HG03432 (cell line): ENCODE measurements at regions not wholly inside any gene's neighbourhood (a gene's known extent, or its start where the extent isn't known, plus 50 kb on each side); places are given as distances from the start of the nearest gene placed in this dataset.

Experiments used
- ATAC-seq: cut with Tn5 transposase; IDR thresholded peaks from one replicate; pipeline ENCODE4 v1.9.1; 2021; ENCODE audit warnings: mild to moderate bottlenecking, moderate library complexity; ENCODE audit not compliant: unreplicated experiment

- ATAC-seq: no peak
Observed at GRCh38 chr11:128269466-128269865, 317.9 kb downstream of the ETS1 start.

DNA sequence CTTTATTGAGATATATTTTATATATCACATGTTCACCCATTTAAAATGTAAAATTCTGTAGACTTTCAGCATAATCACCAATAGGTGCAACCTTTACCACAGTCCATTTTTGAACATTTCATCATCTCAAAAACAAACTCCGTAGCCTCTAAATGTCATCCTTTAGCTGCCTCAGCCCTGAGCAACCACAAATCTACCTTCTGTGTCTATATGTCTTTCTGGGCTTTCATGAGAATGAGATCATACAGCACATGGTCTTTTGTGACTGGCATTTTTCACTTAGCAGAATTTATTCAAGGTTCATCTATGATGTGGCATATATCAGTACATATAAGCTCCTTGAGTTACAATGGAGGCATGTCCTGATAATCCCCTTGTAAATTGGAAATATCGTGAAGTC is 320.5 kb downstream of the ETS1 start:
- ATAC-seq: no peak

GRCh38 chr11:128262463-128263345 is 324.7 kb downstream of the ETS1 start:
- no peak for ATAC-seq

- no peak for ATAC-seq
Observed at GRCh38 chr11:128261011-128261421, 326.3 kb downstream of the ETS1 start.

DNA sequence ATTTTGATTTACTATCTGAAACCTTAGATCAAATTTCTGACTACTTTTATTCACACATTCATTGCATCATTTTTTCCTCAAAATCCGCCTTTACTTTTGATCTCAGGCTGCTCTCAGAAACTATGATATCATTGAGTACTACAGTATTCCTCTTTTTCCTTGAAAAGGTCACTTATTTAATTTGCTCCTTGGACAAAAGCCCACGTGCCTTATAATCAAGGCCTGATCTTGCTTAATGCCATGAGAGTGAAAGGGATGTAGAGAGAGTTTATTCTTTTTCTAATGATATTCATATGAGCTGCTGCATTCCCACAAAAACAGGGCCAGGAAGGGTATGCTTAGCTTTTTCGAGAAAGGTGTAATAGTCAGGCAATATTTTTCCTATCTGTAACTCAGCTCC is 327.0 kb downstream of the ETS1 start:
- ATAC-seq: no peak

- ATAC-seq: no peak
Observed at GRCh38 chr11:128259816-128260215, 327.5 kb downstream of the ETS1 start.

- no peak for ATAC-seq
Observed at GRCh38 chr11:128254941-128255340, 332.4 kb downstream of the ETS1 start.

GRCh38 chr11:128251140-128251539 is 336.2 kb downstream of the ETS1 start:
- no peak for ATAC-seq

DNA sequence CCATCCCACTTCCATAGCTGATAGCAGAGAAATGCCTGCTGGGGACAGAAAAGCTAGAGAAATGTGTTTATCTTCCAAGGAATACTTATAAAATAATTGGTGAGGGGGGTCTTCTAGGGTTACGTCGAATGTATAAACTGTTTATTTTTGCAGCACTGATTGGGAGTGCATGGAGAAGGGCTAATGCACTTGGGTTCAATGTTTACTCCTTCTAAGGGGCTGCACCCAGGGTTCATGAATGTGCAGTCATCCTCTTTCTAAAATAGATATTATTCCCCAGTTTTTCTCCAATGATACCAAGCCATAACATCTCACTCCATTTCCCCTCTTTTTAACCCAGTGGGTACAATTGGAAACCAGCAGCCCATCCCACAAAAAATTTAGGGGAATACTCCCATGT is 336.9 kb downstream of the ETS1 start:
- no peak for ATAC-seq

DNA sequence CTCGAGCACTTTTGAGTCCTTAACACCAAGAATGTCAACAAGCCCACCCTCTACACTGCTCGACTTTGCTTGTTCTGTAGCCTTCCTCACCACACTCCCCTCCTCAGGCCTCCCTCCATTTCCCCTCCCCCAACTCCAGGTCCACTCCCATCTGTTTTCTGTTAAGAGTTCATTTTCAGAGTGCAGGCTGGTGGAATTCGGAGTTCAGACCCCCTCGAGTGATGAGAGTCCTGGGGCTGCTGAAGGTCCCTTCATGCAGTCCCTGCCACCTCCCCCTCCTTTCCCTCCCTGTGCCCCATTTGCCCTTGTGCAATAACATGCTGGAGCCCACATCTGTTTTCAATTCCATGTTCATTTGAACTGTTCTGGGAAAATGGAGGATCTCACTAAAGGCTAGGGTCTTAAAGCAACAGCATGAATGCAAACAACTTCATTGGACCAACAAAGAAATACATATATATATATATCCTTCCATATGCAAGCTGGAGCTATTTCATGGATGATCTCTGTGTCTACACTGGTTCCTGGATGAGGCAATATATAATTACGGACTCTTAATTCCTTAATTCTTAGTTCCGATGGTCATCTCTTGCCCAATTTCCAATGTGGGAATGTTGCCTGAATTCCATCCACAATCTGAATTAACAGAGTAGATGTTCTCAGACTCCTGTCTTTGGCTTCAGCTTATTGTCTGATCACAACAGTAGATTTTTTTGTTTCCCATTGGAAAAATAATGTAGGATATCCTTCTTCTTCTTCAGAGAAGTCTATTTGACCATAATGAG is 340.4 kb downstream of the ETS1 start:
- no peak for ATAC-seq

DNA sequence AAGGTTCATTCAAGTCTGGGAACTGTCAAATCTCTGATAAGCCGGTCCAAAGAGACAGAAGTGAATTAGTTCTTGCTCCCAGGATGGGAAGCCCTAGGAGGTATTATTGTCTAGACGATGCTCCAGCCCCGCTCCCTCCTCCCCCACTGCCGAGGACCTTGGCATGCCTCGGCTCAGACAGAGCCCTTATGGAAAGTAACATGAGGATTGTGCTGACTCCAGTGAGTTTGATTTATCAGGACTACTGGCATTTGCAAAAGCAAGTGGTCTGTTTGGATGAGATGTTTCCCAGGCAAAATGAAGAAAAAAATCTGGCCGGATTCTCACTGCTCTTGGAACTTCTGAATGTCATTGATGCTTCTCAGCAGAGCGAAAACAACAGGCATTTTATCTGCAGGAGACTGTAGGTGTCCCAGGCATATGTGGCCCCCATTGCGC is 341.0 kb downstream of the ETS1 start:
- no peak for ATAC-seq

DNA sequence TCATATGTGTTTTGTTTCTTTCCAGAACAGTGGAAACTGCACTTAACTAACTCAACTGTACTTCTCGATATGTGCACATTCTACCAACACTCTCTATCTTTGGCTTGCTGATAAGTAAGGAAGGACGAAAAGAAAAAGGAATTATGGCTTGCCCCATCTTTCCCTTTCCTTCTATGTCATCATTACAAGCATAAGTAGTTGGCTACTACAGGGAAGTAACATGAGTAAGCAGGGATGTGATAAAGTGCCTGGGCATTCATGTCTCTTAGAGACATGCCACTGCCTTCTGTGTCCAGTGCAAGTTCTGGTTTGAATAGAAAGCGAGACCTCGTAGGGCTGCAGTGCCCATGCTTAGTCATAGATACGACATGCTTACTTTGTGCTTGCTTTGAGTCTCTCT is 342.5 kb downstream of the ETS1 start:
- ATAC-seq: no peak

GRCh38 chr11:128242451-128242850 is 344.9 kb downstream of the ETS1 start:
- no peak for ATAC-seq

DNA sequence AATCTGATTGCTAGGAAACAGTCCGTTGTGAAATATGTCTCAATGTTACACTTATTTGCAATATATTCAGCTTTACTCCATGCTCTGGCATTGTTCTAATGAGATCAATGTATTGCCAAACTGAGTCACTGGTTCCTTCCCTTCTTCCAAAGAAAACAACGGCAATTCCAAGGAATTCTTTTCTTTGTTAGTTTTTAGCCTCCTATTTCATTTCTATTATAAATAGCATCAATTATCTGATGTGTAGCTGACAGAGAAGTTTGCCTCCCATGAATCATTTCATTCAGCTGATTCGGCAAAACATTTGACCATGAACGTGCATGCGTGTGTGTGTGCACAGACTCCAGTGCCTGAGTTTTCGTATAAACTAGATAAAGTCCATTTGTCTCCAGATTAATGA is 346.8 kb downstream of the ETS1 start:
- ATAC-seq: no peak

DNA sequence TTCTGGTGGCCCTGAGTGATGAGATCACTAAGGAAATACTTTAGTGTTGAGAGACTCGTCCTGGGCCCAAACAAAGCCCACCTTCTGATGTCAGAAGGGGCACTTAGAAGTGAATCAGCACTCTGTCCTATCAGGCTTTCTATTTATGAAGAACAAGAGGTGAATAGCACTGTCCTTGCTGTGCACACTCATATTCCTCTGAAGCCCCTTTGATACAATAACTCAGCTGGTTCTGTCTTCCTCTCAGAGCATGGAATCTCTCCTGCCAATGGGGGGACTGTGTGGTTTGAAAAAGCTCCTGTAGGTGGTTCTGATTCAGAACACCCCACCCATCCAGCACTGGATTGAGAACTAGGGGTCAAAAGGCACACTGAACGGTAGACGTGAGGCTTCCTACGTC is 348.1 kb downstream of the ETS1 start:
- peak; percentile 15 for ATAC-seq

DNA sequence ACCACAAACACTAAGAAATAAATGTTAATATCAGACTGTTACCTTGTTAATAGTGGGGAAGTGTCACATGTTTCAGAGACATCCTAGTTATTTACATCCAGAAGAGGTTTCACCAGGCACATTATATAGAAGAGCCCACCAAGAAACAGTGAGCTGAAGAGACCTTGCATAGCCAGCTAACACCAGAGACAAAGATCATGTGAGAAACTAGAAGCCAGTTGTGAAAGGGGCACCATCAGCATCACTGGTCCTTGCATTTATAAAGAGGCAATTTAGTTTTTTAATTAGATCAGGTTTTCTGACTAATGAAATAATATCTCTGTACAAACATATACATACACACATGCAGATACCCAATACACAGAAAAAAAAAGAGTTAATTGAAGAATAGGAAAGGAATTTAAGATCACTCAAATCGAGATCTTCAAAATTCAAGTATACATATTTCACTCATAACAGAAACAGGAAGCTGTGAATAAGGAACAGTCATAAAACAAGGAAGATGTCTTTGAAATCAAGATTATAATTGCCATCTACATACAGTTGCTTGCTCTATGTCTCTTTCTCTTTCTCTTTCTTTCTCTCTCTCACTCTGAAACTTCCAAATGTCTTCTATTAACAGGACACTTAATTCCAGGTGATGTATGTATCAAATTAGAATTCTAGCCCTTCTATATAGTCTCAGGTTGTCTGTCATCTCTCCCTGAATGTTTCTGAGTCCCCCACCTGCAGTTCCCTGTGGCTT is 348.7 kb downstream of the ETS1 start:
- ATAC-seq: peak; percentile 78

- ATAC-seq: no peak
Observed at GRCh38 chr11:128236506-128237498, 350.6 kb downstream of the ETS1 start.

GRCh38 chr11:128235958-128236357 is 351.4 kb downstream of the ETS1 start:
- ATAC-seq: no peak

GRCh38 chr11:128235426-128235825 is 351.9 kb downstream of the ETS1 start:
- no peak for ATAC-seq

DNA sequence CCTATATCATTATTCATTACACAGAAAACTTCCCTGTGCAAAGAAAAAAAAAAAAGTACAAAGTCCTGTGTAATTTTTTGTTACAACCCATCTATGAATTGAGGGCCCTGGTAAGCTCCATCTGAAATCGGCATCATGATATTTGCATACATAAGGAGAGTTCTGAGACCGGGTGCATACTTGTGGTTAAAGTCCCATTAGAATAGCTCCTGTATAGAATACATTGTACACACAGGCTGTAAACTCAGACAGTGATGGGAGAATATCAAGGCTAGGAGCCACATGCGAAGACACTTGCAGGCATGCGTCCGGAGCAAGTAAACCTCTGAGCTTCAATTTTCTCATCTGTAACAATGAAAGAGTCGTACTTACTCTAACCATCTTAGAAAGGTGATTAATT is 353.2 kb downstream of the ETS1 start:
- no peak for ATAC-seq
